ENCODE measurements at regions not wholly inside any gene's neighbourhood (a gene's known extent, or its start where the extent isn't known, plus 50 kb on each side); places are given as distances from the start of the nearest gene placed in this dataset.
A peak's percentile ranks its signal among the peaks of the same experiment; 100 is the strongest.

DNA sequence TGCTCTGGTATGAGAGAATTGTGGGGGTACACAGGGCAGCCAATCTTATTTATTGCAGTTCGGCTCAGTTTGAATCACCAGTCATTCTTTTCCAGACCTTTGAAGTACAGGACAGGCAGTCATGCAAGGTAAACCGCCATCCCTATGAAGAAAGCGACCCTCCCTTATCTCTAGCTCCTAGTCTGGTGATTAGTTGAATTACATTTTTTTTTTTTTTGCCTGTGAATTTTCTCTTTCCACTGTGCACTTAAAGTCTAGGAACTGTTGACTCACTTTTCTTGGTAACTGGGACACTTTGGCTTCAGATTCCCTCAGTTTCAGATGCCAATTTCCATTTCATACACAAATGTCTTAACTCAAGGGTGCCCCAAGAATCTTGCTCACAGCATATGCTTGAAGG lies 82.4 kb upstream of the FAM9C start:
- no peak for DNase-seq (ENCODE audit: low read depth, low spot score)
- H3K4me3 ChIP-seq (ENCODE audit: low read depth, low read length) = no peak overlapping the region
- TF ChIP-seq, protein P1, sequence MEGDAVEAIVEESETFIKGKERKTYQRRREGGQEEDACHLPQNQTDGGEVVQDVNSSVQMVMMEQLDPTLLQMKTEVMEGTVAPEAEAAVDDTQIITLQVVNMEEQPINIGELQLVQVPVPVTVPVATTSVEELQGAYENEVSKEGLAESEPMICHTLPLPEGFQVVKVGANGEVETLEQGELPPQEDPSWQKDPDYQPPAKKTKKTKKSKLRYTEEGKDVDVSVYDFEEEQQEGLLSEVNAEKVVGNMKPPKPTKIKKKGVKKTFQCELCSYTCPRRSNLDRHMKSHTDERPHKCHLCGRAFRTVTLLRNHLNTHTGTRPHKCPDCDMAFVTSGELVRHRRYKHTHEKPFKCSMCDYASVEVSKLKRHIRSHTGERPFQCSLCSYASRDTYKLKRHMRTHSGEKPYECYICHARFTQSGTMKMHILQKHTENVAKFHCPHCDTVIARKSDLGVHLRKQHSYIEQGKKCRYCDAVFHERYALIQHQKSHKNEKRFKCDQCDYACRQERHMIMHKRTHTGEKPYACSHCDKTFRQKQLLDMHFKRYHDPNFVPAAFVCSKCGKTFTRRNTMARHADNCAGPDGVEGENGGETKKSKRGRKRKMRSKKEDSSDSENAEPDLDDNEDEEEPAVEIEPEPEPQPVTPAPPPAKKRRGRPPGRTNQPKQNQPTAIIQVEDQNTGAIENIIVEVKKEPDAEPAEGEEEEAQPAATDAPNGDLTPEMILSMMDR (IDR thresholded peaks at IDR 0.05; ENCODE audit: low read depth, low read length) = no peak
- in situ Hi-C loops (cut with HindIII; ENCODE audit: low sequenced_read_pairs) = no loop called here

DNA sequence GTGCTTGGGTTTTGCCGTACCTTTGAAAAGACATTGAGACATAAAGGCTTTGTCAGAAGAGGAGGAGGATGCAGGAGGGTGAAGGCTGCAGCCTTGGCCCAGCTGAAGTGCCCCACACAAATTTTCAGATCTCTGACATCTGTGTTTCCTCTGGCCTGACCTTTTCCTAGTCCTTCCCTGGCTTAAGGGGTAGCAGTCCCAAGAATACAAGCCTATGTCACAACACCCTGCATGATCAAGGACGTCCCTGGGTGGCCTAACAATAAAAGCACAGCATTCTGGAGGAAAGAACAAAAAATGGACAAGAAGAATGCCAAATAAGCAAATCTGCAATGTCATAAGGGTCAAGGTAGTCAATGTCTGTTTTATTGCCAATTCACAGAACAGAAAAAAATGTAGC lies 80.8 kb upstream of the FAM9C start:
- H3K4me3 ChIP-seq (ENCODE audit: low read depth, low read length) = no peak overlapping the region
- in situ Hi-C loops (cut with HindIII; ENCODE audit: low sequenced_read_pairs) = no loop called here
- TF ChIP-seq, protein P1 (IDR thresholded peaks at IDR 0.05; ENCODE audit: low read depth, low read length) = no peak
- DNase-seq (ENCODE audit: low read depth, low spot score) = no peak

DNA sequence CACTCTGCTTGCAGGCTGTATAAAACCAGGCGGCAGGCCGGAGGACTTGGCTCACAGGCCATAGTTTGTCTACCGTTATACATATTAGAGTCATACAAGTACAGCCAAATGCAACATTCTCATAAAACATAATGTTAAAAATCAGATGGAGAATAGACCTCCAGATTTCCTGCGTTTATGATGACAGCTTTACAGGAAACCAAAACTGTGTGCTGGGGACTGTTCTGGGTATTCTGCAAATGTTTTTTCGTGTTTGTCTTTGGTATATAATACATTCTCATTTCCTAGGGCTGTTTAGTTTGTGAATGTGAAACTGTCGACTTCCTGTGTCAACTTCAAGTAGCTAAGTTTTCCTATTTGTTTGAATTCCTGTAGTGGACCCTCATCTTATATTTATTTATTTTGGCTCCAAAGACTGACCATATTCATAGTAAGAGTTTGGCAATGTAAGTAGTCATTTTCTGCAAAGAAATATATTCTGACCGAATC lies 79.5 kb upstream of the FAM9C start:
- in situ Hi-C loops (cut with HindIII; ENCODE audit: low sequenced_read_pairs) = no loop called here
- TF ChIP-seq, protein P1 (IDR thresholded peaks at IDR 0.05; ENCODE audit: low read depth, low read length) = no peak
- DNase-seq (ENCODE audit: low read depth, low spot score) = peak; percentile 80
- no peak overlapping the region for H3K4me3 ChIP-seq (ENCODE audit: low read depth, low read length)

DNA sequence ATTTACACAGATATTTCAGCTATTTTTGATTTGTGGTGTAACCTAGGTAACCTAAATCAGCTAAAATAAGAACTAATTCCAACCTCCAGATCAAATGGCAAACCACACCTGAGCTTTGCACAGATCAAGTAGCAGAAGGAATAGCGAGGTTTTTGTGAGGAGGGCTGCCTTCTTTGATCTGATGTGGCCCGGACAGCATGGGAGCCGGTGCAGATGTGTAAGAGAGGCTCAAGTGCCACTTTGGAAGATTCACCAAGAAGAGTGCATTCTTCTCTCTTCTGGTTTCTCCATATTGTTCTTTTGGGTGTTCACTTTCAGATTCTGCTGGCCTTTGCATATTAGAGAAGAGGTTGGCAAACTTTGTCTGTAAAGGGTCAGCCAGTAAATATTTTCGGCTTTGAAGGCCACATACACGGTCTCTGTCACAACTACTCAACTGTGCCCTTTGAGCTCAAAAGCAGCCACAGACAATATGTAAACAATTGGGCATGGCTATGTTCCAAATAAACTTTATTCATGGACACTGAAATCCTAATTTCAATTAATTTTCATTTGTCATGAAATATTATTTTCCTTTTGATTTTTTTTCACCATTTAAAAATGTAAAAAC lies 78.9 kb upstream of the FAM9C start:
- DNase-seq (ENCODE audit: low read depth, low spot score) = no peak
- in situ Hi-C loops (cut with HindIII; ENCODE audit: low sequenced_read_pairs) = no loop called here
- TF ChIP-seq, protein P1 (IDR thresholded peaks at IDR 0.05; ENCODE audit: low read depth, low read length) = no peak
- no peak overlapping the region for H3K4me3 ChIP-seq (ENCODE audit: low read depth, low read length)

DNA sequence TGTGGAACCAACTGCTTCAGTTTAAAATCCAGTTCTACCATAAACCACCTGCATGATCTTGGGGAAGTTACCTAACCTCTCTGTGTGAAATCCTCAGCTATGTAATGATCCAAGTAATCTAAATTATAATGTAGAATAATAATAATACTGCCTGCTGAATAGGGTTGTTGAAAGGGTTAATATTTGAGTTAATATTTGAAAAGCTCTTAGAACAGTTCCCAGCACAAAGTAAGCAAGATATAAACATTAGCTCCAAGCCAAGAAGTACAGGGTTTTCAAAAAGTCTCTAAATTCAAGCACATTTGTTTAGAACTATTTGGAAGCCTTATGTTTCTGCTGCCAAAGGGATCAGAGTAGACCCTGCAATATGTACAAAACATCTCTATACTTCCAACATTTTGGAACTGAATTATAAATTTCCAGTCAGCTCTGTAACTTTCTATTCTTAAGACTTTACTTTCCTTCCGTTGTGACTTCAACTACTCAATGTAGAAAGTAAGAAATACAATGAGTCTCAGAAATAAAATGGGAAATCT lies 76.7 kb upstream of the FAM9C start:
- TF ChIP-seq, protein P1 (IDR thresholded peaks at IDR 0.05; ENCODE audit: low read depth, low read length) = no peak
- in situ Hi-C loops (cut with HindIII; ENCODE audit: low sequenced_read_pairs) = no loop called here
- DNase-seq (ENCODE audit: low read depth, low spot score) = no peak
- H3K4me3 ChIP-seq (ENCODE audit: low read depth, low read length) = no peak overlapping the region

DNA sequence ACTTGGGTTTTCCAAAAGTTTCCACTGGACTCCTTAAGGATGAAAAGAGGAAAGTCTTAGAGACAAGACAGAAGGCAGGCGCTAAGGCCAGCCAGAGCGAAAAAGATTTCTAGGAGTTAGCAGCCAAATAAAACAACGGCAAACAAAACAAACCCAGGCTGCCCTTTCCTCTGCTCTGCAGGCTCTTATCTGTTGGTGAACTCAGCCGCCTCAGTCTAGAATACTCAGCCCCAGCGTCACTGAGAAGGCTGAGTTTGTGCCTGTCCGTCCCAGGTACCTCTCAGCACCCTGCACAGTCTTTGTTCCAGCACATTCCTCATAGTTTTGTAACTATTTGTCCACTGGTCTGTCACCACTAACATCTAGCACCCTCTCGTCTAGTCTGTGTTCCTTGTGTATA lies 75.6 kb upstream of the FAM9C start:
- DNase-seq (ENCODE audit: low read depth, low spot score) = peak; percentile 41
- TF ChIP-seq, protein P1 (IDR thresholded peaks at IDR 0.05; ENCODE audit: low read depth, low read length) = no peak
- in situ Hi-C loops (cut with HindIII; ENCODE audit: low sequenced_read_pairs) = no loop called here
- H3K4me3 ChIP-seq (ENCODE audit: low read depth, low read length) = no peak overlapping the region

Measured in astrocyte of the spinal cord (primary cell).